ENCODE measurements at regions not wholly inside any gene's neighbourhood (a gene's known extent, or its start where the extent isn't known, plus 50 kb on each side); places are given as distances from the start of the nearest gene placed in this dataset.

DNA sequence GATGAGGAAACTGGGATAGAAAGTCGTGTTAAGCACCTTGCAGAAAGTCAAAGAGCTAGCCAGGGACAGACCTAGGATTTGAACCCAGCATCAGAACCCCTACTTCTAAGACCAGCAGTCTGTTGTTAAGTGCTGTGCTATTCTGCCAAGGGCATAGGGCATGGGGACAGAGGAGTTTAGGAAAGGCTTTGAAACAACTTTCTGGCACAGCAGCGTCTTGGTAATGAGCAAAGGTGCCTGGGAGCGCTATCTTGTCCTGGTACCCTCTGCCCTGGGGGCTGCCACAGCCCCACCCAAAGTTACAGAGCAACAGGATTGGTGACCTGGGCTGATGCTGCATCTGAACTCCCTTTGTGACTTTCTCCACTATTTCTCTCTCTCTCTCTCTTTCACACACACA lies 1108.1 kb downstream of the BCL11B start:
- TF ChIP-seq ZFYVE20 (CRISPR knock-in tag; IDR thresholded peaks at IDR 0.05; ENCODE audit: borderline replicate concordance, low read depth), result no peak
- TF ChIP-seq SMC3 (IDR thresholded peaks at IDR 0.05; ENCODE audit: low read length), result no peak
- TF ChIP-seq, protein P1, sequence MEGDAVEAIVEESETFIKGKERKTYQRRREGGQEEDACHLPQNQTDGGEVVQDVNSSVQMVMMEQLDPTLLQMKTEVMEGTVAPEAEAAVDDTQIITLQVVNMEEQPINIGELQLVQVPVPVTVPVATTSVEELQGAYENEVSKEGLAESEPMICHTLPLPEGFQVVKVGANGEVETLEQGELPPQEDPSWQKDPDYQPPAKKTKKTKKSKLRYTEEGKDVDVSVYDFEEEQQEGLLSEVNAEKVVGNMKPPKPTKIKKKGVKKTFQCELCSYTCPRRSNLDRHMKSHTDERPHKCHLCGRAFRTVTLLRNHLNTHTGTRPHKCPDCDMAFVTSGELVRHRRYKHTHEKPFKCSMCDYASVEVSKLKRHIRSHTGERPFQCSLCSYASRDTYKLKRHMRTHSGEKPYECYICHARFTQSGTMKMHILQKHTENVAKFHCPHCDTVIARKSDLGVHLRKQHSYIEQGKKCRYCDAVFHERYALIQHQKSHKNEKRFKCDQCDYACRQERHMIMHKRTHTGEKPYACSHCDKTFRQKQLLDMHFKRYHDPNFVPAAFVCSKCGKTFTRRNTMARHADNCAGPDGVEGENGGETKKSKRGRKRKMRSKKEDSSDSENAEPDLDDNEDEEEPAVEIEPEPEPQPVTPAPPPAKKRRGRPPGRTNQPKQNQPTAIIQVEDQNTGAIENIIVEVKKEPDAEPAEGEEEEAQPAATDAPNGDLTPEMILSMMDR (CRISPR knock-in tag; IDR thresholded peaks at IDR 0.05), result no peak
- no peak for TF ChIP-seq RFX1 (IDR thresholded peaks at IDR 0.05)
- no peak for TF ChIP-seq MAFK (conservative IDR thresholded peaks at IDR 0.05 in 1 of 2, IDR thresholded peaks at IDR 0.05 in 1 of 2; ENCODE audit: low read length in 2 of 2)
- no peak for TF ChIP-seq ZFP36L2 (CRISPR knock-in tag; IDR thresholded peaks at IDR 0.05)
- TF ChIP-seq TEAD2 (CRISPR knock-in tag; IDR thresholded peaks at IDR 0.05), result no peak
- no peak for TF ChIP-seq ZNF317 (CRISPR knock-in tag; IDR thresholded peaks at IDR 0.05)
- no peak for TF ChIP-seq HHEX (CRISPR knock-in tag; IDR thresholded peaks at IDR 0.05)
- no peak for TF ChIP-seq ZNF652 (CRISPR knock-in tag; IDR thresholded peaks at IDR 0.05; ENCODE audit: borderline replicate concordance, low read depth)

Data from HepG2 (cell line).